ENCODE measurements at regions not wholly inside any gene's neighbourhood (a gene's known extent, or its start where the extent isn't known, plus 50 kb on each side); places are given as distances from the start of the nearest gene placed in this dataset.

- H3K27me3 ChIP-seq (ENCODE audit: control insufficient read depth, insufficient read depth, low read length, poor library complexity, severe bottlenecking) = no peaks in the 10 kb centered on the region
- H3K4me3 ChIP-seq (ENCODE audit: low read length) = no peak overlapping the region
- H3K27ac ChIP-seq (ENCODE audit: low read depth, low read length) = no peak overlapping the region
- H3K36me3 ChIP-seq (ENCODE audit: control insufficient read depth, insufficient read depth, low read length) = no peaks in the 10 kb centered on the region
- no peak overlapping the region for H3K9ac ChIP-seq (ENCODE audit: extremely low read depth, low read length, poor library complexity, severe bottlenecking)
- no peak overlapping the region for H3K4me3 Mint-ChIP-seq
- H3K9me3 Mint-ChIP-seq = peaks cover 22% of the 10 kb centered on the region
- no peaks in the 10 kb centered on the region for H3K36me3 Mint-ChIP-seq (ENCODE audit: low read depth)
- peak; percentile 63 for DNase-seq
- no peak overlapping the region for H3K27ac Mint-ChIP-seq
- H3K27me3 Mint-ChIP-seq (ENCODE audit: insufficient read depth) = no peaks in the 10 kb centered on the region
- H3K4me1 ChIP-seq (ENCODE audit: control insufficient read depth, insufficient read depth, low read length) = no peaks in the 10 kb centered on the region
- H3K4me1 Mint-ChIP-seq = peaks cover 6% of the 10 kb centered on the region
- 64 to 70% methylated on average over 11 to 12 of the region's 12 CpGs for WGBS, 2 experiments (ENCODE audit: insufficient coverage in 1 of 2, insufficient read length in 1 of 2)
- peak; percentile 81 for TF ChIP-seq CTCF (conservative IDR thresholded peaks at IDR 0.05)
- peaks cover 16% of the 10 kb centered on the region for H3K9me3 ChIP-seq (ENCODE audit: control insufficient read depth, low read length)
Measured at GRCh38 chr16:77660311-77660710, 62.0 kb upstream of the NUDT7 start.

DNA sequence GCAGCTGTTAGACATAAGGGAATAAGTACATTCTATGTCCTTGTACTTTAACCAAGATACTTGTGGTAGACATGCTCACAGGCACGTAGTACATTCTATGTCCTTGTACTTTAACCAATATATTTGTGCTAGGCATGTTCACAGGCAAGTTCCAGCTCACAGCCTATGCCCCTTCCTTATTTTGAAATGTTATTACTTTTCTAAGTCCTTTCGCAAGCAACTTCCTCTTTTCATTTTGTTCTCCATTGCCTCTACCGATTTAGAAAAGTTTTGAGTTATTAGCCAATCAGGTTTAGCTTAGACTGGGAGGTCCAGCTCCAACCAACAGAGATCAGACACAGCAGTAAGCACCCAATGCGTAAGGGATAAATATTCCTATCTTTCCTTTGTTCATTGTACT, 60.1 kb upstream of the NUDT7 start:
- Histone ChIP-seq H3K9ac (ENCODE audit: extremely low read depth, low read length, poor library complexity, severe bottlenecking) (no peak overlapping the region), H3K9me3 (ENCODE audit: control insufficient read depth, low read length) (peaks cover 9% of the 10 kb centered on the region), H3K4me3 (ENCODE audit: low read length) (no peak overlapping the region), H3K27ac (ENCODE audit: low read depth, low read length) (no peak overlapping the region), H3K27me3 (ENCODE audit: control insufficient read depth, insufficient read depth, low read length, poor library complexity, severe bottlenecking) (no peaks in the 10 kb centered on the region), H3K4me1 (ENCODE audit: control insufficient read depth, insufficient read depth, low read length) (no peaks in the 10 kb centered on the region), H3K36me3 (ENCODE audit: control insufficient read depth, insufficient read depth, low read length) (no peaks in the 10 kb centered on the region)
- TF ChIP-seq CTCF (conservative IDR thresholded peaks at IDR 0.05) = no peak
- no peaks in the 10 kb centered on the region for H3K36me3 Mint-ChIP-seq (ENCODE audit: low read depth)
- H3K27ac Mint-ChIP-seq = no peak overlapping the region
- peaks cover 15% of the 10 kb centered on the region for H3K9me3 Mint-ChIP-seq
- H3K4me3 Mint-ChIP-seq = no peak overlapping the region
- no peak for DNase-seq
- 93 to 95% methylated on average over 4 of the region's 4 CpGs for WGBS, 2 experiments (ENCODE audit: insufficient coverage in 1 of 2, insufficient read length in 1 of 2)
- peaks cover 6% of the 10 kb centered on the region for H3K4me1 Mint-ChIP-seq
- no peaks in the 10 kb centered on the region for H3K27me3 Mint-ChIP-seq (ENCODE audit: insufficient read depth)

- Histone ChIP-seq H3K4me1 (ENCODE audit: control insufficient read depth, insufficient read depth, low read length) (no peaks in the 10 kb centered on the region), H3K36me3 (ENCODE audit: control insufficient read depth, insufficient read depth, low read length) (no peaks in the 10 kb centered on the region), H3K4me3 (ENCODE audit: low read length) (no peak overlapping the region), H3K27ac (ENCODE audit: low read depth, low read length) (no peak overlapping the region), H3K9me3 (ENCODE audit: control insufficient read depth, low read length) (peaks cover 9% of the 10 kb centered on the region), H3K9ac (ENCODE audit: extremely low read depth, low read length, poor library complexity, severe bottlenecking) (no peak overlapping the region), H3K27me3 (ENCODE audit: control insufficient read depth, insufficient read depth, low read length, poor library complexity, severe bottlenecking) (no peaks in the 10 kb centered on the region)
- Mint-ChIP-seq H3K4me1 (peaks cover 6% of the 10 kb centered on the region), H3K4me3 (no peak overlapping the region), H3K9me3 (peaks cover 15% of the 10 kb centered on the region), H3K27ac (no peak overlapping the region), H3K27me3 (ENCODE audit: insufficient read depth) (peaks cover 1% of the 10 kb centered on the region), H3K36me3 (ENCODE audit: low read depth) (no peaks in the 10 kb centered on the region)
- no peak for TF ChIP-seq CTCF (conservative IDR thresholded peaks at IDR 0.05)
- WGBS, 2 experiments (ENCODE audit: insufficient coverage in 1 of 2, insufficient read length in 1 of 2) = 100% methylated on average over 2 of the region's 2 CpGs
- DNase-seq = no peak
Measured at GRCh38 chr16:77663711-77664110, 58.6 kb upstream of the NUDT7 start.
